H1 (cell line): ENCODE measurements at regions not wholly inside any gene's neighbourhood (a gene's known extent, or its start where the extent isn't known, plus 50 kb on each side); places are given as distances from the start of the nearest gene placed in this dataset.

ENCODE experiments used
- CTCF ChIA-PET: fragments of 300-600 bp; sonication (Branson Sonifier 250); formaldehyde crosslinking; loops from one replicate; lab custom pipeline; 2021; ENCODE audit not compliant: partially characterized antibody; lab: Charles Lee
- POLR2A ChIA-PET: fragments of 300-600 bp; sonication (Branson Sonifier 250); formaldehyde crosslinking; loops from one replicate; lab custom pipeline; 2021; ENCODE audit warnings: inconsistent platforms; ENCODE audit not compliant: partially characterized antibody; lab: Charles Lee
- DNase-seq, 2 experiments: peaks; one replicate each; pipeline versions ENCODE4 v3.0.0 to v3.0.0-alpha.2; 2010 to 2022; ENCODE audit warnings: low spot score in 2 of 2, low read depth in 1 of 2, mixed read lengths in 1 of 2
- FAIRE-seq: peaks from 2 replicates; lab custom pipeline; 2011; peaks lifted over from hg19 to GRCh38; lab: Jason Lieb, UNC
- H2AFZ ChIP-seq: 2 replicates; pipeline ENCODE4 v1.8.1; 2012; ENCODE audit warnings: low read length, inconsistent platforms
- H2AK5ac ChIP-seq: 2 replicates; pipeline ENCODE4 v1.6.1; 2013; ENCODE audit warnings: low read depth, low read length
- H2BK120ac ChIP-seq: replicated peaks from 2 replicates; pipeline ENCODE3; 2013; ENCODE audit warnings: low read depth, low read length, inconsistent platforms
- H2BK12ac ChIP-seq: 2 replicates; pipeline ENCODE4 v1.6.1; 2013; ENCODE audit warnings: low read depth, low read length
- H2BK15ac ChIP-seq: 2 replicates; pipeline ENCODE4 v1.6.1; 2013; ENCODE audit warnings: low read length
- H2BK20ac ChIP-seq: 2 replicates; pipeline ENCODE4 v1.6.1; 2013; ENCODE audit warnings: low read length
- H2BK5ac ChIP-seq: 2 replicates; pipeline ENCODE4 v1.6.1; 2013; ENCODE audit warnings: low read depth, low read length
- H3K14ac ChIP-seq: 2 replicates; pipeline ENCODE4 v1.6.1; 2013; ENCODE audit warnings: inconsistent platforms; ENCODE audit not compliant: insufficient read length
- H3K18ac ChIP-seq: 2 replicates; pipeline ENCODE4 v1.6.1; 2013; ENCODE audit warnings: low read length; ENCODE audit errors: extremely low read depth
- H3K23ac ChIP-seq: 2 replicates; pipeline ENCODE4 v1.6.1; 2013; ENCODE audit warnings: inconsistent platforms; ENCODE audit not compliant: insufficient read length
- H3K23me2 ChIP-seq: 2 replicates; pipeline ENCODE4 v1.6.1; 2013; ENCODE audit warnings: low read depth, low read length
- H3K27ac ChIP-seq: 2 replicates; pipeline ENCODE4 v1.6.1; 2011; ENCODE audit warnings: low read depth, low read length, inconsistent platforms
- H3K27me3 ChIP-seq, 4 experiments: replicated peaks in 1 of 4; 1 replicate in 1 of 4; 2 replicates in 3 of 4; pipeline versions ENCODE4 v1.6.1 to v1.8.1; 2011 to 2013; ENCODE audit warnings: low read length in 3 of 4, mild to moderate bottlenecking in 3 of 4, inconsistent platforms in 2 of 4, mixed read lengths in 2 of 4, moderate library complexity in 1 of 4; ENCODE audit not compliant: control insufficient read depth in 3 of 4, insufficient read depth in 3 of 4; ENCODE audit errors: extremely low read depth in 1 of 4
- H3K36me3 ChIP-seq, 4 experiments: 2 replicates each; pipeline versions ENCODE4 v1.6.1 to v1.8.1; 2011 to 2013; ENCODE audit warnings: mild to moderate bottlenecking in 4 of 4, low read length in 3 of 4, moderate library complexity in 2 of 4, control low read depth in 1 of 4, inconsistent platforms in 1 of 4; ENCODE audit not compliant: insufficient read depth in 4 of 4, control insufficient read depth in 2 of 4
- H3K4ac ChIP-seq: replicated peaks from 2 replicates; pipeline ENCODE3; 2013; ENCODE audit warnings: low read length, low read depth, mixed read lengths, inconsistent platforms; ENCODE audit not compliant: insufficient read length
- H3K4me1 ChIP-seq, 4 experiments: replicated peaks in 1 of 4; 1 replicate in 1 of 4; 2 replicates in 3 of 4; pipeline versions ENCODE4 v1.6.1 to v1.8.1; 2011 to 2013; ENCODE audit warnings: low read length in 3 of 4, inconsistent platforms in 2 of 4, mixed read lengths in 1 of 4; ENCODE audit not compliant: insufficient read depth in 4 of 4, control insufficient read depth in 3 of 4
- H3K4me2 ChIP-seq, 2 experiments: 2 replicates each; pipeline versions ENCODE4 v1.6.1 to v1.8.1; 2011 to 2013; ENCODE audit warnings: low read depth in 2 of 2, low read length in 2 of 2, control low read depth in 1 of 2, inconsistent platforms in 1 of 2, mild to moderate bottlenecking in 1 of 2; ENCODE audit not compliant: insufficient read depth in 1 of 2
- H3K4me3 ChIP-seq, 4 experiments: fragments of 200-600, 300-600 bp in 1 of 4; sonication (generic), shearing (Covaris generic), sonication (Bioruptor Twin) in 1 of 4; 2 replicates each; pipeline versions ENCODE4 v1.5.1 to v1.8.1; 2011 to 2016; ENCODE audit warnings: low read length in 4 of 4, low read depth in 3 of 4, control low read depth in 2 of 4, inconsistent platforms in 2 of 4, mild to moderate bottlenecking in 2 of 4, mixed read lengths in 1 of 4, moderate library complexity in 1 of 4; ENCODE audit not compliant: insufficient read depth in 2 of 4; ENCODE audit errors: extremely low read depth in 1 of 4
- H3K56ac ChIP-seq: replicated peaks from 2 replicates; pipeline ENCODE3; 2013; ENCODE audit warnings: low read depth, mild to moderate bottlenecking, mixed read lengths, low read length, inconsistent platforms; ENCODE audit not compliant: insufficient read length
- H3K79me1 ChIP-seq: 2 replicates; pipeline ENCODE4 v1.6.1; 2013; ENCODE audit warnings: low read depth, low read length, control low read depth
- H3K79me2 ChIP-seq, 2 experiments: 2 replicates each; pipeline versions ENCODE4 v1.6.1 to v1.8.1; 2012 to 2013; ENCODE audit warnings: low read length in 2 of 2, mild to moderate bottlenecking in 2 of 2, inconsistent platforms in 1 of 2; ENCODE audit not compliant: insufficient read depth in 2 of 2, control insufficient read depth in 1 of 2
- H3K9ac ChIP-seq, 4 experiments: replicated peaks in 1 of 4; 1 replicate in 1 of 4; 2 replicates in 3 of 4; pipeline versions ENCODE4 v1.6.1 to v1.8.1; 2011 to 2013; ENCODE audit warnings: low read depth in 3 of 4, low read length in 3 of 4, control low read depth in 2 of 4, mild to moderate bottlenecking in 2 of 4, moderate library complexity in 2 of 4, inconsistent platforms in 1 of 4; ENCODE audit errors: extremely low read depth in 1 of 4
- H3K9me3 ChIP-seq, 2 experiments: 2 replicates each; pipeline versions ENCODE4 v1.6.1 to v1.8.1; 2012 to 2013; ENCODE audit warnings: mild to moderate bottlenecking in 2 of 2, moderate library complexity in 2 of 2, control low read depth in 1 of 2, inconsistent platforms in 1 of 2, low read depth in 1 of 2, low read length in 1 of 2, mixed read lengths in 1 of 2; ENCODE audit not compliant: insufficient read depth in 2 of 2
- H4K20me1 ChIP-seq, 2 experiments: replicated peaks in 1 of 2; 2 replicates each; pipeline versions ENCODE3 to v1.8.1; 2011 to 2013; ENCODE audit warnings: inconsistent platforms in 2 of 2, low read length in 2 of 2, mild to moderate bottlenecking in 1 of 2; ENCODE audit not compliant: insufficient read depth in 2 of 2, control insufficient read depth in 1 of 2
- H4K5ac ChIP-seq: 2 replicates; pipeline ENCODE4 v1.6.1; 2013; ENCODE audit warnings: low read length, low read depth, mixed read lengths, inconsistent platforms; ENCODE audit not compliant: insufficient read length
- H4K8ac ChIP-seq: 2 replicates; pipeline ENCODE4 v1.8.0; 2013; ENCODE audit warnings: mild to moderate bottlenecking, moderate library complexity, low read length, inconsistent platforms; ENCODE audit not compliant: insufficient read depth; ENCODE audit errors: extremely low read depth
- H4K91ac ChIP-seq: replicated peaks from 2 replicates; pipeline ENCODE3; 2013; ENCODE audit warnings: low read length, mixed read lengths, inconsistent platforms; ENCODE audit not compliant: insufficient read length
- CBX5 ChIP-seq: fragments of 300-800, 300-1000 bp; sonication (generic); IDR thresholded peaks from 2 replicates; pipeline ENCODE4 v1.7.1; 2016; ENCODE audit warnings: antibody characterized with exemption, low read length, low read depth
- CEBPB ChIP-seq: IDR thresholded peaks from 2 replicates; pipeline ENCODE4 v1.6.1; 2012; ENCODE audit warnings: low read depth, low read length
- EGR1 ChIP-seq: IDR thresholded peaks from 2 replicates; pipeline ENCODE4 v1.6.1; 2011; ENCODE audit warnings: low read depth, low read length, borderline replicate concordance
- GABPA ChIP-seq: IDR thresholded peaks from 2 replicates; pipeline ENCODE4 v1.6.1; 2011; ENCODE audit warnings: mild to moderate bottlenecking, low read length, moderate library complexity, borderline replicate concordance; ENCODE audit not compliant: insufficient read depth
- JUN ChIP-seq: IDR thresholded peaks from 2 replicates; pipeline ENCODE4 v1.6.1; 2011; ENCODE audit warnings: low read depth, mild to moderate bottlenecking, improper control_type of control experiment, low read length
- NANOG ChIP-seq: IDR thresholded peaks from 2 replicates; pipeline ENCODE4 v1.6.1; 2011; ENCODE audit warnings: low read length, low read depth, mild to moderate bottlenecking, inconsistent platforms; ENCODE audit not compliant: insufficient read depth, poor library complexity, severe bottlenecking
- PHF8 ChIP-seq: fragments of 200-600 bp; sonication (generic); conservative IDR thresholded peaks from 2 replicates; pipeline ENCODE4 v1.7.1; 2012; ENCODE audit warnings: low read depth, mild to moderate bottlenecking, inconsistent platforms, low read length, moderate library complexity
- POLR2A ChIP-seq, 2 experiments: IDR thresholded peaks; 1 replicate in 1 of 2; 2 replicates in 1 of 2; pipeline ENCODE4 v1.6.1; 2011; ENCODE audit warnings: low read depth in 2 of 2, low read length in 2 of 2, mild to moderate bottlenecking in 2 of 2; ENCODE audit errors: control extremely low read depth in 1 of 2
- RNF2 ChIP-seq: fragments of 200-900, 300-1000 bp; sonication (generic); IDR thresholded peaks from 2 replicates; pipeline ENCODE4 v1.7.1; 2016; ENCODE audit warnings: borderline replicate concordance, low read depth, mild to moderate bottlenecking, antibody characterized with exemption, low read length; ENCODE audit not compliant: poor library complexity, severe bottlenecking; ENCODE audit errors: missing control alignments
- YY1 ChIP-seq: IDR thresholded peaks from 2 replicates; pipeline ENCODE4 v1.6.1; 2011; ENCODE audit warnings: low read depth, mild to moderate bottlenecking, low read length
- WGBS, 2 experiments: shearing (Covaris generic) in 1 of 2; methylation state at CpG; one replicate each; pipeline versions ENCODE4 v1.1.6 to v1.1.7; 2013 to 2015; ENCODE audit warnings: low lambda C conversion rate in 2 of 2, mixed read lengths in 2 of 2, inconsistent platforms in 1 of 2, low coverage in 1 of 2, missing lambda C conversion rate in 1 of 2; ENCODE audit not compliant: insufficient replicate concordance in 2 of 2, insufficient coverage in 1 of 2, insufficient read length in 1 of 2; ENCODE audit errors: extremely low coverage in 1 of 2, missing lambda C conversion rate in 1 of 2; 5-methylcytosine and 5-hydroxymethylcytosine counted together

DNA sequence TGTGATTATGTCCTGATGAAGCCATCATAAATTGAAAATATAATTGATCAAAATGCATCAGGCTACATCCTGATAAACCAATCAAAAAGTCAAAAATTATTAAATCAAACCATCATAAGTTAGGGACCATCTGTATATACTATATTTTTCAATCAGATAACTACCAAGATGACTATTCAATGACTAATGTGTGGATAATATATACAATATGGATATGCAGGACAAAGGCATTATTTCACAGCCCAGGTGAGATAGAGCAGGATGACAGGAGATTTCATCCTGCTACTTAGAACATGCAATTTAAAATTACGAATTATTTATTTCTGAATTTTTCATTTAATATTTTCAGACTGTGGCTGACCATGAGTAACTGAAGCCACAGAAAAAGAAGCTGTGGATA, 137.3 kb upstream of the GNAI1 start:
- H2BK15ac ChIP-seq: no peak overlapping the region
- H4K8ac ChIP-seq: no peak overlapping the region
- H3K4ac ChIP-seq: no peak overlapping the region
- no peak overlapping the region for H2AK5ac ChIP-seq
- no peaks in the 10 kb centered on the region for H3K23me2 ChIP-seq
- H3K9ac ChIP-seq: no peak overlapping the region
- H4K5ac ChIP-seq: no peak overlapping the region
- H3K27me3 ChIP-seq: no peaks in the 10 kb centered on the region
- H3K4me2 ChIP-seq: no peak overlapping the region
- H2BK120ac ChIP-seq: no peak overlapping the region
- ChIA-PET POLR2A (no interaction called here), CTCF (no interaction called here)
- H2AFZ ChIP-seq: no peak overlapping the region
- H3K36me3 ChIP-seq: no peaks in the 10 kb centered on the region
- H3K18ac ChIP-seq: no peak overlapping the region
- H2BK5ac ChIP-seq: no peak overlapping the region
- TF ChIP-seq POLR2A (IDR thresholded peaks at IDR 0.05; ENCODE audit: control extremely low read depth in 1 of 2, low read depth in 2 of 2, low read length in 2 of 2): no peak
- TF ChIP-seq YY1: no peak
- no peak for TF ChIP-seq EGR1
- no peak for TF ChIP-seq PHF8
- no peak for TF ChIP-seq RNF2
- no peak for TF ChIP-seq GABPA
- TF ChIP-seq NANOG: no peak
- TF ChIP-seq CBX5: no peak
- TF ChIP-seq JUN: no peak
- no peak for TF ChIP-seq CEBPB
- DNase-seq (no peak), FAIRE-seq (no peak)
- H3K4me1 ChIP-seq: no peaks in the 10 kb centered on the region
- no peaks in the 10 kb centered on the region for H4K20me1 ChIP-seq
- H4K91ac ChIP-seq: no peak overlapping the region
- no peak overlapping the region for H3K23ac ChIP-seq
- H3K4me3 ChIP-seq: no peak overlapping the region
- H3K79me1 ChIP-seq: no peaks in the 10 kb centered on the region
- no peaks in the 10 kb centered on the region for H3K79me2 ChIP-seq
- no peaks in the 10 kb centered on the region for H3K9me3 ChIP-seq
- no peak overlapping the region for H3K27ac ChIP-seq
- no peak overlapping the region for H3K14ac ChIP-seq
- no peak overlapping the region for H3K56ac ChIP-seq
- no peak overlapping the region for H2BK20ac ChIP-seq
- 84% methylated on average over 1 of the region's 1 CpG; no CpG with 5 or more reads in 1 of the 2 experiments for whole genome bisulfite sequencing, 2 experiments
- H2BK12ac ChIP-seq: no peak overlapping the region
